ENCODE measurements at regions not wholly inside any gene's neighbourhood (a gene's known extent, or its start where the extent isn't known, plus 50 kb on each side); places are given as distances from the start of the nearest gene placed in this dataset.

- no peak for DNase-seq (ENCODE audit: low spot score)
- ATAC-seq (ENCODE audit: low FRiP score): no peak
- TF ChIP-seq, protein P1, sequence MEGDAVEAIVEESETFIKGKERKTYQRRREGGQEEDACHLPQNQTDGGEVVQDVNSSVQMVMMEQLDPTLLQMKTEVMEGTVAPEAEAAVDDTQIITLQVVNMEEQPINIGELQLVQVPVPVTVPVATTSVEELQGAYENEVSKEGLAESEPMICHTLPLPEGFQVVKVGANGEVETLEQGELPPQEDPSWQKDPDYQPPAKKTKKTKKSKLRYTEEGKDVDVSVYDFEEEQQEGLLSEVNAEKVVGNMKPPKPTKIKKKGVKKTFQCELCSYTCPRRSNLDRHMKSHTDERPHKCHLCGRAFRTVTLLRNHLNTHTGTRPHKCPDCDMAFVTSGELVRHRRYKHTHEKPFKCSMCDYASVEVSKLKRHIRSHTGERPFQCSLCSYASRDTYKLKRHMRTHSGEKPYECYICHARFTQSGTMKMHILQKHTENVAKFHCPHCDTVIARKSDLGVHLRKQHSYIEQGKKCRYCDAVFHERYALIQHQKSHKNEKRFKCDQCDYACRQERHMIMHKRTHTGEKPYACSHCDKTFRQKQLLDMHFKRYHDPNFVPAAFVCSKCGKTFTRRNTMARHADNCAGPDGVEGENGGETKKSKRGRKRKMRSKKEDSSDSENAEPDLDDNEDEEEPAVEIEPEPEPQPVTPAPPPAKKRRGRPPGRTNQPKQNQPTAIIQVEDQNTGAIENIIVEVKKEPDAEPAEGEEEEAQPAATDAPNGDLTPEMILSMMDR (IDR thresholded peaks at IDR 0.05): no peak
Observed at GRCh38 chr11:69416143-69416515, 65.3 kb upstream of the LINC01488 start.

- ATAC-seq (ENCODE audit: low FRiP score): no peak
- TF ChIP-seq, protein P1 (IDR thresholded peaks at IDR 0.05): no peak
- DNase-seq (ENCODE audit: low spot score): no peak
Observed at GRCh38 chr11:69416762-69417698, 64.4 kb upstream of the LINC01488 start.

DNA sequence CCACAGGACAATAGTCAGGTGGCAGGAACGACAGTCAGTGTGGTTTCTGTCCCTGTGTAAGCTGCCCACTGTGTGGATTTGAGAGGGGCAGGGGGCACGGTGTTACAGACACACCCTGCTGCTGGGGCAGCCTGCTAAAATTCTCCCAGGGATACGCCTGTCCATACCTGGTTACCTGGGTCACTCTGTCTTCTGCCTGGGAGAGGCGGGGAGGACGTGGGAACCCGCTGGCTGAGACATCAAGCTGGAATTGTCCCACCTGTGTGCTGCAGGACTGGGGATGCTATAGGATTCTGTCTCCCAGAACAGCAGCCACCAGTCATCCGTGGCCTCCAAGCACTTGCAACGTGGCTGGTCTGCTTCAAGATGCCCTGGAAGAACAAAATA lies 63.8 kb upstream of the LINC01488 start:
- DNase-seq (ENCODE audit: low spot score) (no peak), ATAC-seq (ENCODE audit: low FRiP score) (no peak)
- TF ChIP-seq, protein P1 (IDR thresholded peaks at IDR 0.05): no peak

GRCh38 chr11:69418576-69419296 lies 62.7 kb upstream of the LINC01488 start:
- TF ChIP-seq, protein P1 (IDR thresholded peaks at IDR 0.05): no peak
- ATAC-seq (ENCODE audit: low FRiP score): no peak
- no peak for DNase-seq (ENCODE audit: low spot score)

GRCh38 chr11:69419662-69420395 lies 61.6 kb upstream of the LINC01488 start:
- TF ChIP-seq, protein P1 (IDR thresholded peaks at IDR 0.05): no peak
- no peak for DNase-seq (ENCODE audit: low spot score)
- no peak for ATAC-seq (ENCODE audit: low FRiP score)

GRCh38 chr11:69422645-69423044 lies 58.8 kb upstream of the LINC01488 start:
- ATAC-seq (ENCODE audit: low FRiP score): no peak
- TF ChIP-seq, protein P1 (IDR thresholded peaks at IDR 0.05): no peak
- DNase-seq (ENCODE audit: low spot score): no peak
